ENCODE measurements at regions not wholly inside any gene's neighbourhood (a gene's known extent, or its start where the extent isn't known, plus 50 kb on each side); places are given as distances from the start of the nearest gene placed in this dataset.

DNA sequence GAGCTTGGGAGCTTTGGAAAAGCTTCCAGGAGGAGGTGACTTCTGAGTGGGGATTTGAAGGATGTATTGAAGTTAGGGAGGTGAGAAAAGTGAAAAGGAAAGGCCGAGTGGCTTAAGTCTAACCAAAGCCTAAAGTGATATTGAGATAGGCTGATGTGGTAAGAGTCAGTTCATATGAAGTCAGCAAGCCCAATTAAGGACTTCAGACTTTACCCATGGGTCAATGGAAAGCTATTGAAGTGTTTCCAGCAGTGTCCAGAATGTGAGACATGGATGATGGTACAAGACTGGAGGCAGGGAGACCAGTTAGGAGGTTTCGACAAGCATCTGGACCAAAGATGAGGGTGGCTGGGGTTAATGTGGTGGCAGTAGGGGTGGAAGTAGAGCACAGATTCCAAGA is 134.3 kb upstream of the WWC1 start:
- Histone ChIP-seq H3K36me3 (ENCODE audit: control insufficient read depth, insufficient read depth, low read length) (peaks cover 3% of the 10 kb centered on the region), H3K27me3 (ENCODE audit: control insufficient read depth, insufficient read depth, low read length) (no peaks in the 10 kb centered on the region), H3K4me3 (ENCODE audit: low read depth, low read length) (no peak overlapping the region)
- FAIRE-seq, result no peak
- no peak for DNase-seq (ENCODE audit: low read depth)
- TF ChIP-seq, protein P1, sequence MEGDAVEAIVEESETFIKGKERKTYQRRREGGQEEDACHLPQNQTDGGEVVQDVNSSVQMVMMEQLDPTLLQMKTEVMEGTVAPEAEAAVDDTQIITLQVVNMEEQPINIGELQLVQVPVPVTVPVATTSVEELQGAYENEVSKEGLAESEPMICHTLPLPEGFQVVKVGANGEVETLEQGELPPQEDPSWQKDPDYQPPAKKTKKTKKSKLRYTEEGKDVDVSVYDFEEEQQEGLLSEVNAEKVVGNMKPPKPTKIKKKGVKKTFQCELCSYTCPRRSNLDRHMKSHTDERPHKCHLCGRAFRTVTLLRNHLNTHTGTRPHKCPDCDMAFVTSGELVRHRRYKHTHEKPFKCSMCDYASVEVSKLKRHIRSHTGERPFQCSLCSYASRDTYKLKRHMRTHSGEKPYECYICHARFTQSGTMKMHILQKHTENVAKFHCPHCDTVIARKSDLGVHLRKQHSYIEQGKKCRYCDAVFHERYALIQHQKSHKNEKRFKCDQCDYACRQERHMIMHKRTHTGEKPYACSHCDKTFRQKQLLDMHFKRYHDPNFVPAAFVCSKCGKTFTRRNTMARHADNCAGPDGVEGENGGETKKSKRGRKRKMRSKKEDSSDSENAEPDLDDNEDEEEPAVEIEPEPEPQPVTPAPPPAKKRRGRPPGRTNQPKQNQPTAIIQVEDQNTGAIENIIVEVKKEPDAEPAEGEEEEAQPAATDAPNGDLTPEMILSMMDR (IDR thresholded peaks at IDR 0.05; ENCODE audit: insufficient read depth, low read length, severe bottlenecking), result no peak

DNA sequence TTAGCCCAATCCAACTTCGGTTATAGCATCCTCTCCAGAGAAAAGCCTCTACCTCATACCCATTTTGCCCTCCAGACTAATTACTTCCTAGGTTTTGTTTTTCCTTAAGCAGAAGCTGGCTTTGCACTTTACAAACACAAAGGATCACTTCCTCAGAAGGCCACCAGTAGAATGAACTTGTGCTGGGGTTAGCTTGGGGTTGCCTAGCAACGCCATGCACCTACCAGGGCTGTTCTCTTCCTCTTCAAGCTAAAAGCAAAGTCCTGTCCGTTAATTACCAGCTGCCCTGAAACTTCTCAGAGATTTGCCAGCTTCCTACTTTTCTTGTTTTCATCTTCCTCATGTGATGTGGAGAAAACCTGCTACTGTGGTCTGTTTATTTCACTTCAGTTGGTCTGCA is 132.0 kb upstream of the WWC1 start:
- no peak for DNase-seq (ENCODE audit: low read depth)
- no peaks in the 10 kb centered on the region for H3K27me3 ChIP-seq (ENCODE audit: control insufficient read depth, insufficient read depth, low read length)
- TF ChIP-seq, protein P1 (IDR thresholded peaks at IDR 0.05; ENCODE audit: insufficient read depth, low read length, severe bottlenecking), result no peak
- no peak for FAIRE-seq
- peaks cover 5% of the 10 kb centered on the region for H3K36me3 ChIP-seq (ENCODE audit: control insufficient read depth, insufficient read depth, low read length)
- H3K4me3 ChIP-seq (ENCODE audit: low read depth, low read length), result no peak overlapping the region

DNA sequence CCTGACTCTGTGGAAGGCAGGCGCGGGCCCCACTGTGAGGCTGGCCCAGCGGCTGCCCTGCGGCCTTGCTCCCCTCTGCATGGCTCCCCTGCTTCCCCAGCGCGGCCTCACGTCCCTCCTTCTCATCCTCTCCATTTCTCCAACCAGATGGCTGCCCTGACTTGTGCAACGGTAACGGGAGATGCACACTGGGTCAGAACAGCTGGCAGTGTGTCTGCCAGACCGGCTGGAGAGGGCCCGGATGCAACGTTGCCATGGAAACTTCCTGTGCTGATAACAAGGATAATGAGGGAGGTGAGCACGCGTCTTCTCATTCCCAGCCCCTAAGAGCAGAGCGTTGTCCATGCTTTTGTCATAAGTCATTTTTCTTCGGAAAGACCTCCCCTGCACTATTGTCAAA is 129.0 kb upstream of the WWC1 start:
- no peak overlapping the region for H3K4me3 ChIP-seq (ENCODE audit: low read depth, low read length)
- peaks cover 10% of the 10 kb centered on the region for H3K36me3 ChIP-seq (ENCODE audit: control insufficient read depth, insufficient read depth, low read length)
- TF ChIP-seq, protein P1 (IDR thresholded peaks at IDR 0.05; ENCODE audit: insufficient read depth, low read length, severe bottlenecking), result no peak
- FAIRE-seq (no peak), DNase-seq (ENCODE audit: low read depth) (no peak)
- no peaks in the 10 kb centered on the region for H3K27me3 ChIP-seq (ENCODE audit: control insufficient read depth, insufficient read depth, low read length)

DNA sequence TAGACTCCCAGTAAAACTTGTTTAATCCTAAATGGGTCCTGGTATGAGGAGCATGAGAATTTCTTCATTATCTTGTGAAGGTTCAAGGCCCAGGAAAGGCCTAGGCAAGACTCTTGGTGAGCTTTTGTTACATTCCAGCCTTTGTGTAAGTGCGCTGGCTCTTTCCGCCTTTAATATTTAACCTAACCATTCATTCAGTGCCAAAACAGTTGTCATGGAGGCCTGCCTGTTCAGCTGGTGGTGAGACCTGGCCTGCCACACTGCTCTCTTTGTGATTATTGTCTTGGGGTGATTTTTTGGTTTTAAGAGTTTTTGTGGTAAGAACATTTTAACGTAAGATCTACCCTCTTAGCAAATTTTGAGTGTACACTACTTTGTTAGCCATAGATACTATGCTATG is 127.5 kb upstream of the WWC1 start:
- peaks cover 10% of the 10 kb centered on the region for H3K36me3 ChIP-seq (ENCODE audit: control insufficient read depth, insufficient read depth, low read length)
- no peak for FAIRE-seq
- no peak for DNase-seq (ENCODE audit: low read depth)

DNA sequence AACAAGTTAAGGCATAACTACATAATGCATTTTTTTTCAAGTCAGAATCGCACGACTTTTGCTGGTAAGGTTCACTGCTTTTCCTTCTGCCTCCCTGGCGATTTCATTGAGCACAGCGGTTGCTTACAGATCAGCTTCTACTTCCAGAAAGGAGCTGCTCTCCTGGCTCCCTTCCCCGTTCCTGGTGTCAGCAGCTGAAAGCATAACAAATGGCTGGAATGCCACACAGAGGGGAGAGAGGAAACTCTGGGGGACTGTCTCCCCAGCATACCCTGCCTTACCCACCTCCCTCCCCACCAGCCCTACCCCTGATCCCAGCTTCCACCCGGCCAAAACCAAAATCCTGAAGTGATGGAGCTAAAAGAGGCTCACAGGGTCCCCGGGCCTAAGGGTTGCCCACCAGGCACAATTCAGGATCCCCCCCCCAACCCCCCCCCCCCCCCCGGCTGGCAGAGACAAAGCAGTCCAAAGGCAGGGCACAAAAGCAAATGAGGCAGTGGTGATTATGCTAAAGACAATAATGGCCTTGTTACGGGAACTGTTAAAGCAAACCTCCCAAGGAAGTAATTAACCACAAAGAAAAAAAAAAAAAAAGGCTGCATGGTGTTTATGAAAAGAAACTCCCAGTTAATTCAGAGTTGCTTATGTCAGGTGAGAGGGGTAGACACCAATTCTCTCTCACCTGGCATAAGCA is 126.1 kb upstream of the WWC1 start:
- no peak overlapping the region for H3K4me3 ChIP-seq (ENCODE audit: low read depth, low read length)
- FAIRE-seq, result no peak
- peaks cover 10% of the 10 kb centered on the region for H3K36me3 ChIP-seq (ENCODE audit: control insufficient read depth, insufficient read depth, low read length)
- TF ChIP-seq, protein P1 (IDR thresholded peaks at IDR 0.05; ENCODE audit: insufficient read depth, low read length, severe bottlenecking), result no peak
- H3K27me3 ChIP-seq (ENCODE audit: control insufficient read depth, insufficient read depth, low read length), result no peaks in the 10 kb centered on the region
- no peak for DNase-seq (ENCODE audit: low read depth)

More for the DNA sequence above, 127.5 kb upstream of the WWC1 start:
- TF ChIP-seq, protein P1 (IDR thresholded peaks at IDR 0.05; ENCODE audit: insufficient read depth, low read length, severe bottlenecking), result no peak
- no peaks in the 10 kb centered on the region for H3K27me3 ChIP-seq (ENCODE audit: control insufficient read depth, insufficient read depth, low read length)
- H3K4me3 ChIP-seq (ENCODE audit: low read depth, low read length), result no peak overlapping the region

DNA sequence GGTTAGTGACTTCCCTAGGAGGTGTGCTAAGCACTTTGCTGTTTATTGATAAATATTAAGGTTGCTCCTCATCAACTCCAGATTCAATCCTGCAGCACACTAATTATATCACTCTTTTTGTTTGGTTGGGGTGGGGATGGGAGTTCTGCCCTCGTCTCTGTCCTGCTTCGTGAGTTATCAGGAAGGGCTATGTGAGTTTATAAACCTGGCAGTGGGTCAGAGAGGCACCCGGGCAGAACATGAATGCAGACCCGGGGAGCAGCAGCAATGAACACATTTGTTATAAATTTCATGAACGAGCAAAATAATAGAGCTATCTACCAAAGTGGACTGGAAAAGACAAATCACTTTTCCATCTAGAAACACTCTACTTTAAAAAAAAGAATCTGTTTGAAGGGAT is 125.5 kb upstream of the WWC1 start:
- no peaks in the 10 kb centered on the region for H3K27me3 ChIP-seq (ENCODE audit: control insufficient read depth, insufficient read depth, low read length)
- no peak for FAIRE-seq

More for the DNA sequence above, 125.5 kb upstream of the WWC1 start:
- H3K36me3 ChIP-seq (ENCODE audit: control insufficient read depth, insufficient read depth, low read length), result peaks cover 10% of the 10 kb centered on the region
- TF ChIP-seq, protein P1 (IDR thresholded peaks at IDR 0.05; ENCODE audit: insufficient read depth, low read length, severe bottlenecking), result no peak
- no peak for DNase-seq (ENCODE audit: low read depth)
- H3K4me3 ChIP-seq (ENCODE audit: low read depth, low read length), result no peak overlapping the region

Data from bronchial epithelial cell (primary cell).